OCI-LY7 (cell line): ENCODE measurements at regions not wholly inside any gene's neighbourhood (a gene's known extent, or its start where the extent isn't known, plus 50 kb on each side); places are given as distances from the start of the nearest gene placed in this dataset.

ENCODE experiments used
- BruUV-seq: library from RNA; stranded (reverse); fragments of 400-500 nt; replicated peaks from 2 replicates; lab custom pipeline; 2021; lab: Mats Ljungman, UMichigan
- CTCF ChIA-PET: fragments of 300-600 bp; sonication (Branson Sonifier 250); formaldehyde crosslinking; loops from one replicate; lab custom pipeline; 2022; ENCODE audit warnings: antibody characterized with exemption; ENCODE audit not compliant: unreplicated experiment; lab: Charles Lee
- POLR2A ChIA-PET: fragments of 300-600 bp; sonication (Branson Sonifier 250); formaldehyde crosslinking; loops from one replicate; lab custom pipeline; 2022; ENCODE audit warnings: antibody characterized with exemption; lab: Charles Lee
- DNase-seq: peaks from one replicate; pipeline ENCODE4 v3.0.0-alpha.2; 2015; ENCODE audit warnings: low spot score
- H2AFZ ChIP-seq: fragments of 200-600 bp; sonication (generic), shearing (Covaris generic); 2 replicates; pipeline ENCODE4 v1.6.1; 2014; ENCODE audit warnings: mild to moderate bottlenecking, antibody characterized with exemption, low read length, moderate library complexity
- H3K27ac ChIP-seq: fragments of 200-600 bp; sonication (generic); 2 replicates; pipeline ENCODE4 v1.5.1; 2014; ENCODE audit warnings: mixed run types, low read depth, mild to moderate bottlenecking, moderate library complexity, low read length, inconsistent platforms; ENCODE audit not compliant: poor library complexity, severe bottlenecking
- H3K36me3 ChIP-seq: fragments of 200-600 bp; sonication (generic); 2 replicates; pipeline ENCODE4 v1.6.1; 2014; ENCODE audit warnings: mild to moderate bottlenecking, antibody characterized with exemption, low read length, moderate library complexity, mixed read lengths; ENCODE audit not compliant: insufficient read depth
- H3K4me1 ChIP-seq: fragments of 200-600 bp; sonication (generic); 2 replicates; pipeline ENCODE4 v1.5.1; 2014; ENCODE audit warnings: mild to moderate bottlenecking, low read length; ENCODE audit not compliant: insufficient read depth, poor library complexity, severe bottlenecking
- H3K4me2 ChIP-seq: fragments of 200-600 bp; sonication (generic); 2 replicates; pipeline ENCODE4 v1.6.1; 2014; ENCODE audit warnings: mild to moderate bottlenecking, low read length
- H3K4me3 ChIP-seq: fragments of 200-600 bp; sonication (generic); 2 replicates; pipeline ENCODE4 v1.5.1; 2014; ENCODE audit warnings: mild to moderate bottlenecking, low read depth, low read length; ENCODE audit not compliant: poor library complexity, severe bottlenecking
- H3K79me2 ChIP-seq: fragments of 200-600 bp; sonication (generic); 2 replicates; pipeline ENCODE4 v1.6.1; 2016; ENCODE audit warnings: low read depth, mild to moderate bottlenecking, low read length, moderate library complexity, mixed read lengths; ENCODE audit not compliant: insufficient read depth
- H3K9me2 ChIP-seq: fragments of 200-600 bp; sonication (generic); 2 replicates; pipeline ENCODE4 v1.6.1; 2016; ENCODE audit warnings: mild to moderate bottlenecking, low read length, mixed read lengths; ENCODE audit not compliant: insufficient read depth
- H3K9me3 ChIP-seq: fragments of 200-600 bp; sonication (generic); 2 replicates; pipeline ENCODE4 v1.6.1; 2014; ENCODE audit warnings: mild to moderate bottlenecking, mixed run types, low read length, mixed read lengths
- H4K20me1 ChIP-seq: fragments of 200-600 bp; sonication (generic); 2 replicates; pipeline ENCODE4 v1.6.1; 2014; ENCODE audit warnings: mild to moderate bottlenecking, antibody characterized with exemption, low read length, moderate library complexity, mixed read lengths; ENCODE audit not compliant: insufficient read depth
- CTCF ChIP-seq: fragments of 200-600 bp; sonication (generic); conservative IDR thresholded peaks from 2 replicates; pipeline ENCODE4 v1.5.1; 2014; ENCODE audit warnings: mild to moderate bottlenecking, antibody characterized with exemption, low read length, moderate library complexity, mixed read lengths
- EZH2phosphoT487 ChIP-seq: fragments of 200-600 bp; sonication (generic); IDR thresholded peaks from 2 replicates; pipeline ENCODE4 v1.6.1; 2018; ENCODE audit warnings: low read depth, borderline replicate concordance, mild to moderate bottlenecking, mixed run types, antibody characterized with exemption, low read length, moderate library complexity, mixed read lengths
- intact Hi-C: fragments of 100-400 bp; cut with micrococcal nuclease; formaldehyde crosslinking; loops from one replicate; pipeline ENCODE4 v1.10.0; 2022; ENCODE audit not compliant: unreplicated experiment

DNA sequence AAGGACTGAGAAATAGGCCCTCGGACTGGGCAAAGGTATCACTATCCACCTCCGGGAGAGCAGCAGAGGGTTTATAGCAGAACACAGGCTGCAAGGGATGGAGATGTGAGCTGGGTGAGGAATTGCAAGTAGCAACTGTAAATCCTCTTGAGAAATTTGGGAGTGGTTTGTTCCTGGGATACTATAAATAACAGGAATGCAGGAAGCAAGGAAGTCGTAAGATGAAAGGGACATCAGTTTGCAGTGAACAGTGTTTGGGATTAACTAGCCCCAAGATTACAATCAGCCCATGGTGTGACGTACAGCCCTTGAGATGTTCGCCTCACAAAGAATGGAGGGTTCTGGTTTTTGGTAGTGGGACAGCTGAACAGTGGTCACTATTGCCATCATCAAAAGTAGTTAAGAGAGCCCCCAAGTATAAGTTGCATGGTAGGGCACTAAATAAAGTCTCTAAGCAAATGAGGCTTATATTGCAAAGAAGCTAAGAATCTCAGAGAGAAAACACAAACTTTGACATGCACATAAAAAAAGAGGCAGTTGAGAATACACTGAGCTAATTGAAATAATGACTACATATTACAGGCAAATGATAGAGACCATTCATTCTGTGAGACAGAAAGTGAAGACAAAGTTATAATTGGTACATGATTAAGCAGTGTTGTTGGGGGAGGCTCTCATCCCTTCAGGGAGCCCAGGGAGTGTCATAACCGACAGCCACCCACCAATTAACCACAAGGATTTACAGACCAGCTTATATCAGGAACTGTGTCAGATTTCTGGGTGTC, 362.5 kb upstream of the ACVR2A start:
- Histone ChIP-seq H3K9me3 (no peaks in the 10 kb centered on the region), H3K27ac (no peak overlapping the region), H3K79me2 (no peaks in the 10 kb centered on the region), H3K4me2 (no peak overlapping the region), H3K9me2 (no peaks in the 10 kb centered on the region), H3K4me1 (no peaks in the 10 kb centered on the region), H3K36me3 (no peaks in the 10 kb centered on the region), H2AFZ (no peak overlapping the region), H3K4me3 (no peak overlapping the region), H4K20me1 (no peaks in the 10 kb centered on the region)
- intact Hi-C loops = no loop called here
- no peak for DNase-seq
- ChIA-PET POLR2A (interaction anchor here (1.0 kb wide), 1 partner anchor 34 kb away, joined by 3 read pairs; no protein-coding TSS in a partner anchor), CTCF (no interaction called here)
- no TSS peak for BruUV-seq
- TF ChIP-seq CTCF (no peak), EZH2phosphoT487 (no peak)

GRCh38 chr2:147479358-147479757, 365.5 kb upstream of the ACVR2A start:
- no peak for TF ChIP-seq CTCF
- no peak for TF ChIP-seq EZH2phosphoT487
- H3K36me3 ChIP-seq = no peaks in the 10 kb centered on the region
- H2AFZ ChIP-seq = no peak overlapping the region
- H4K20me1 ChIP-seq = no peaks in the 10 kb centered on the region
- H3K9me3 ChIP-seq = no peaks in the 10 kb centered on the region
- intact Hi-C loops = no loop called here
- ChIA-PET POLR2A (interaction anchor here (1.4 kb wide), 1 partner anchor 8 kb away, joined by 5 read pairs; no protein-coding TSS in a partner anchor), CTCF (no interaction called here)
- no peaks in the 10 kb centered on the region for H3K79me2 ChIP-seq
- H3K9me2 ChIP-seq = no peaks in the 10 kb centered on the region
- H3K4me1 ChIP-seq = no peaks in the 10 kb centered on the region
- BruUV-seq = no TSS peak
- no peak overlapping the region for H3K27ac ChIP-seq
- no peak overlapping the region for H3K4me3 ChIP-seq
- no peak for DNase-seq
- H3K4me2 ChIP-seq = no peak overlapping the region

- H3K4me2 ChIP-seq = no peak overlapping the region
- no peak overlapping the region for H2AFZ ChIP-seq
- no peak for TF ChIP-seq EZH2phosphoT487
- TF ChIP-seq CTCF = no peak
- no peaks in the 10 kb centered on the region for H3K9me2 ChIP-seq
- no peaks in the 10 kb centered on the region for H3K4me1 ChIP-seq
- H3K4me3 ChIP-seq = no peak overlapping the region
- DNase-seq = no peak
- H4K20me1 ChIP-seq = no peaks in the 10 kb centered on the region
- H3K27ac ChIP-seq = no peak overlapping the region
- CTCF ChIA-PET = no interaction called here
- POLR2A ChIA-PET = no interaction called here
- no TSS peak for BruUV-seq
- no peaks in the 10 kb centered on the region for H3K36me3 ChIP-seq
- intact Hi-C loops = no loop called here
- H3K79me2 ChIP-seq = no peaks in the 10 kb centered on the region
- no peaks in the 10 kb centered on the region for H3K9me3 ChIP-seq
Measured at GRCh38 chr2:147473075-147473474, 371.8 kb upstream of the ACVR2A start.
